Stimulated activated CD4-positive, alpha-beta T cell treated with anti-CD3 and anti-CD28 coated beads, Interleukin-4, amount 100 ng/mL, for 48 hours (primary cell): ENCODE measurements at regions not wholly inside any gene's neighbourhood (a gene's known extent, or its start where the extent isn't known, plus 50 kb on each side); places are given as distances from the start of the nearest gene placed in this dataset.
"Not testable (repeated sequence)": the region's sequence is repeated elsewhere in the genome, so short reads cannot be mapped to it uniquely, and the experiment has no call there.

Experiments used
- DNase-seq, 2 donors: peaks; one replicate each; pipeline ENCODE4 v3.0.0-alpha.2; 2020; ENCODE audit warnings: low read depth in 2 of 2

DNA sequence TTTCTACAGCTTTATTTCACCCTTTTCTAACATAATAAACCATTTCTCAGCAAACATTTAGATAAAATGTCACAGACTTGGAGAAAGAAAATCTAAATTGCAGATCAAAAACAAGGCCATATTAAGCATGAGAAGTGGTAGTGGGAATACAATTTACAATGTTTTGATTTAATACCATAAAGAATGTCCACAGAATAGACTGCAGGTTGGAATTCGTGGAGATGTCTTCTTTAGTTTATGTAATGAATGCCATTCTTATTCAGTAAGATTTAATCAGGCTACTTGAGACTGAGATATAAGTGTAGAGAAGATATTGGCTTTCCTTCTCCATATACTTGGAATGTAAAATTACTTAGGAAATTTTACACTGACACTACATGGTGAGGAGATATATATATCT, 91.9 kb upstream of the ZFP42 start:
- no peak for DNase-seq

- no peak for DNase-seq
Measured at GRCh38 chr4:187908079-187908561, 87.5 kb upstream of the ZFP42 start.

- DNase-seq: no peak
Measured at GRCh38 chr4:187908731-187909130, 86.8 kb upstream of the ZFP42 start.

GRCh38 chr4:187910741-187911140, 84.8 kb upstream of the ZFP42 start:
- no peak for DNase-seq

- DNase-seq: not testable (repeated sequence)
Measured at GRCh38 chr4:187915406-187915805, 80.2 kb upstream of the ZFP42 start.

DNA sequence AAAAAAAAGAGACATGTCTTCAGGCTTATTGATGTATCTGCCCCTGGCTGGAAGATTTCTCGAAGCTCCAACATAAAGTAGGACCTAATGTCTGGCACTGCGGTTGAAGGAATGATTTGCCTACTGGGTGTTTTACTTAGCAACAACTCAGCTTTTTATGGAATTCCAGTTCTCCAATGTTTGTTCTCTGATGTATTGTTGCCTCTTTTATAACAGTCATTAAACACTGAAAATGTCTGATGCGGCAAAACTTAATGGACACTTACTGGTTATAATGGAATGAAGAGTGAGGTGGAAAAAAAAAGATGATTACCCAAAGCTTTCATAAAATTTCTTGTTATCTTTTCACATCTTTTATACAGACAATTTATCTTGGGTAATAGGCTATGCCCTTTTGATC, 75.6 kb upstream of the ZFP42 start:
- DNase-seq: no peak

GRCh38 chr4:187921946-187922623, 73.5 kb upstream of the ZFP42 start:
- DNase-seq: no peak

DNA sequence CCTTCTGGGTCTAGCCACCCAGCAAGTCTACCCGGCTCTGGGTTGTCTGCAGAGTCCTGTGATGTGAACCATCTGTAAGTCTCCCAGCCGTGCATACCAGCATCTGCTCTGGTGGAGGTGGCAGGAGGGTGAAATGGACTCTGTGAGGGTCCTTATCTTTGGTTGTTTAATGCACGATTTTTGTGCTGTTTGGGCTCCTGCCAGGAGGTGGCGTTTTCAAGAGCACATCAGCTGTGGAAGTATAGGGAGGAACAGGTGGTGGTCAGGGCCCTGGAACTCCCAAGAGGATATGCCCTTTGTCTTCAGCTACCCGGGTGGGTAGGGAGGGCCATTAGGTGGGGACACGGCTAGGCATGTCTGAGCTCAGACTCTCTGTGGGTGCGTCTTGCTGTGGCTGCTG, 66.5 kb upstream of the ZFP42 start:
- DNase-seq: no peak

- no peak for DNase-seq
Measured at GRCh38 chr4:187934766-187935165, 60.8 kb upstream of the ZFP42 start.

DNA sequence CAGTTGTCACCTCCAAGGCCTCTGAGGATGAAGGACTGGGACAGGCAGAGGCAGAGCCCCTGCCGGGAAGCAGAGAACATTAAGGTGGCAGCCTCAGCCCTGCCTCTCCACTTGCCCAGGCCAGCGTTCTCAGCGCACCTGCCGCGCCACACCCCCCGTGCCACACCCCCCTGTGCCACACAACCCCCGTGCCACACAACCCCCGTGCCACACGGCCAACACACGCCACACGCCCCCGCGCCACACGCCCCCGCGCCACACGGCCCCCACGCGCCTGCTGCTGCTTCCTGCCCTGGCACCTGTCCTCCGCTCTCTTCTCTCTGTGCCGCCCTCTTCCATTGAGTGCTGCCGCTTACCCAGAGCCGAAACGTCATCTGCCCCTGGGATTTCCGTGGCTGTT, 58.0 kb upstream of the ZFP42 start:
- DNase-seq: no peak

GRCh38 chr4:187940299-187940698, 55.3 kb upstream of the ZFP42 start:
- DNase-seq: no peak

DNA sequence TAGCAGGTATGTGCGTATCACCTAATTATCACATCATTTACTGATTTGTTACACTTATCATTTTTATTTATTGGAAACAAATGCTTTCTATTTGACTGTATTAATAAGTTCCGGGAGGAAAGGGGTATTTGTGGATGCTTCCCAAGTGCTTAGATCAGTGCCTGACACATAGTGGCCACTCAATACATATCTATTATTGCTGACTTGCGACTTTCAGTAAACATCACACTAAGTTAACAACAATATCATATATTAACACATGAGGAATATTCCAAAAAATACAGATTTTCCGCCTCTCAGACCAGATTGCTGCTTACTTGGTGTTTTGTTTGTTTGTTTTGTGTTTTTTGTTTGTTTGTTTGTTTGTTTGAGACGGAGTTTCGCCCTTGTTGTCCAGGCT, 52.6 kb upstream of the ZFP42 start:
- DNase-seq: no peak

GRCh38 chr4:187944179-187944578, 51.4 kb upstream of the ZFP42 start:
- DNase-seq: no peak
